ENCODE measurements at regions not wholly inside any gene's neighbourhood (a gene's known extent, or its start where the extent isn't known, plus 50 kb on each side); places are given as distances from the start of the nearest gene placed in this dataset.
"Not testable (repeated sequence)": the region's sequence is repeated elsewhere in the genome, so short reads cannot be mapped to it uniquely, and the experiment has no call there.

DNA sequence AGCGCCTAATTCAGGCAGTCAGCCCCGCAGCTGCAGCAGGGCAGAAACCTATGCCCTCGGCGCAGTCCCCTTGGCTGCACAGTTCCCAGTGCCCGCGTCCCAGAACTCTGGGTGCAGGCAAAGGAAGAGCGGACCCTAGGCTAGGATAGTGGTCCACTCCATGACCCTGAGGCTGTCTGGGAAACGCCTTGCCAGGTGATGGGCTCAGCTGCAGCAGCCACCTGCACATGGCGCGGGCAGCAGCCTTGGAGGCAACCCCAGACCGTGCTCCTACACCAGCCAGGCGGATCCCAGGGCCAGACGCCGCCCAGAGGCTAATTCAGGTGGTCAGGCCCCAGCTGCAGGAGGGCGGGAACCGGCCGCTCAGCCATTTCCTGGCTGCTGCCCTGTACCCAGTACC is 83.0 kb downstream of the POTEC start:
- H3K4me3 ChIP-seq (ENCODE audit: low read depth, low read length); in situ Hi-C loops (cut with HindIII; ENCODE audit: low pct_ligation_motif_present, low sequenced_read_pairs); H3K27ac ChIP-seq; H3K36me3 ChIP-seq (replicated peaks); DNase-seq; H3K27me3 ChIP-seq (replicated peaks): not testable (repeated sequence)

- H3K36me3 ChIP-seq (replicated peaks); H3K27me3 ChIP-seq (replicated peaks); DNase-seq; H3K4me3 ChIP-seq (ENCODE audit: low read depth, low read length); in situ Hi-C loops (cut with HindIII; ENCODE audit: low pct_ligation_motif_present, low sequenced_read_pairs); H3K27ac ChIP-seq: not testable (repeated sequence)
Measured at GRCh38 chr18:14459826-14460225, 83.6 kb downstream of the POTEC start.

- DNase-seq: not testable (repeated sequence)
Measured at GRCh38 chr18:14458009-14458945, 85.1 kb downstream of the POTEC start.

GRCh38 chr18:14450637-14451009 is 92.8 kb downstream of the POTEC start:
- peak overlapping the region; percentile 22 for H3K4me3 ChIP-seq (ENCODE audit: low read depth, low read length)
- DNase-seq; in situ Hi-C loops (cut with HindIII; ENCODE audit: low pct_ligation_motif_present, low sequenced_read_pairs); H3K27me3 ChIP-seq (replicated peaks); H3K36me3 ChIP-seq (replicated peaks); H3K27ac ChIP-seq: not testable (repeated sequence)

More at GRCh38 chr18:14458009-14458945, 85.1 kb downstream of the POTEC start:
- TF ChIP-seq, protein P1, sequence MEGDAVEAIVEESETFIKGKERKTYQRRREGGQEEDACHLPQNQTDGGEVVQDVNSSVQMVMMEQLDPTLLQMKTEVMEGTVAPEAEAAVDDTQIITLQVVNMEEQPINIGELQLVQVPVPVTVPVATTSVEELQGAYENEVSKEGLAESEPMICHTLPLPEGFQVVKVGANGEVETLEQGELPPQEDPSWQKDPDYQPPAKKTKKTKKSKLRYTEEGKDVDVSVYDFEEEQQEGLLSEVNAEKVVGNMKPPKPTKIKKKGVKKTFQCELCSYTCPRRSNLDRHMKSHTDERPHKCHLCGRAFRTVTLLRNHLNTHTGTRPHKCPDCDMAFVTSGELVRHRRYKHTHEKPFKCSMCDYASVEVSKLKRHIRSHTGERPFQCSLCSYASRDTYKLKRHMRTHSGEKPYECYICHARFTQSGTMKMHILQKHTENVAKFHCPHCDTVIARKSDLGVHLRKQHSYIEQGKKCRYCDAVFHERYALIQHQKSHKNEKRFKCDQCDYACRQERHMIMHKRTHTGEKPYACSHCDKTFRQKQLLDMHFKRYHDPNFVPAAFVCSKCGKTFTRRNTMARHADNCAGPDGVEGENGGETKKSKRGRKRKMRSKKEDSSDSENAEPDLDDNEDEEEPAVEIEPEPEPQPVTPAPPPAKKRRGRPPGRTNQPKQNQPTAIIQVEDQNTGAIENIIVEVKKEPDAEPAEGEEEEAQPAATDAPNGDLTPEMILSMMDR (IDR thresholded peaks at IDR 0.05; ENCODE audit: low read depth, low read length, missing control alignments): peak; percentile 33
- H3K36me3 ChIP-seq (replicated peaks); in situ Hi-C loops (cut with HindIII; ENCODE audit: low pct_ligation_motif_present, low sequenced_read_pairs); H3K4me3 ChIP-seq (ENCODE audit: low read depth, low read length); H3K27me3 ChIP-seq (replicated peaks); H3K27ac ChIP-seq: not testable (repeated sequence)

DNA sequence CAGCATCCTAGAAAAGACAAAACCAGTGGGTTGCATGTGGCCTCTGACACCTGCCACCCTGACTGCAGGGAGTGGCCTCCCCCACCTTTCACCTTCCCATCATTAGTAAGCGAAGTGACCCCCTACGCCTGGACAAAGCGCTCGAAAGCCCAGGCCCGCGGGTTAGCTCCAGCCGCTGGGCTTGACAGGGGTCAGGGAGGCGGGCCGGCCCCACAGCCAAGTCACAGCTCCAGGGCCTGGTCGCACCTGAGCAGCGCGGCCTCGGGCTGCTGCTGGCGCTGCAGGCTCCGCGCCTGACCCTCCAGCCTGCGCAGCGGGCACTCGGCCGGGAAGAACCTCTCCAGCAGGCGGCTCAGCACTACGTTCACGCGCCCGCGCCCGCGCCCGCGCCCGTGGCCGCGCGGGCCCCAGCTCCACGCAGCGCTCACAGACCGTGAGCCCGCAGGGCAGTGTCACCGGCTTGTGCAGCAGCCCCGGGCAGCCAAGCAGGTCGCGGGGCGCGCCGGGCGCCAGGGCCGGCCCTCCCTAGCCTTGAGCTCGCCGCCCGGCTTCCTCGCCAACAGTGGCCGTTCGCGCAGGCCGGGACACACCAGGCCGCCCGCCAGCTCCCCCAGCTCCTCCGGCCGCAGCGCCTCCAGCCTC is 93.3 kb downstream of the POTEC start:
- H3K36me3 ChIP-seq (replicated peaks); in situ Hi-C loops (cut with HindIII; ENCODE audit: low pct_ligation_motif_present, low sequenced_read_pairs); H3K27me3 ChIP-seq (replicated peaks); H3K27ac ChIP-seq; H3K4me3 ChIP-seq (ENCODE audit: low read depth, low read length); DNase-seq: not testable (repeated sequence)

DNA sequence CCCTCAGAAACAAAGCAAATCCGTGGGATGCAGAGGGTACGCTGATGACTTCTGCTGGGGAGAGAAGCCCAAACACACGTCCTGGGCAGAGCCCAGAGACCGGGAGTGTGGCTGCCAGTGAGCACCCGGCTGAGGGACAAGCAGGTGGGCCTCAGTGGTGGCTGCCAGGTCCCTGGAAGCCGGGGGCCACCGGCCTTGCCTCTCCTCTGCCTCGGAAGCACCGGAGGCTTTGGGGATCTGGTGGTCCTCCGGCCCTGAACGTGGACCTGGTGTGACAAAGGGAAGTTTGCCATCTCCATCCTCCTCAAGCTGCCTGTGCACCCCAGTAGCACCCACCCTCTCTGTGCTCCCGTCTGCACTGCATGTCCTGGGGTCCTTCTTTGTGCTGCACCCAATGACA is 94.3 kb downstream of the POTEC start:
- H3K4me3 ChIP-seq (ENCODE audit: low read depth, low read length); H3K27ac ChIP-seq; H3K27me3 ChIP-seq (replicated peaks); H3K36me3 ChIP-seq (replicated peaks); in situ Hi-C loops (cut with HindIII; ENCODE audit: low pct_ligation_motif_present, low sequenced_read_pairs); DNase-seq: not testable (repeated sequence)

DNA sequence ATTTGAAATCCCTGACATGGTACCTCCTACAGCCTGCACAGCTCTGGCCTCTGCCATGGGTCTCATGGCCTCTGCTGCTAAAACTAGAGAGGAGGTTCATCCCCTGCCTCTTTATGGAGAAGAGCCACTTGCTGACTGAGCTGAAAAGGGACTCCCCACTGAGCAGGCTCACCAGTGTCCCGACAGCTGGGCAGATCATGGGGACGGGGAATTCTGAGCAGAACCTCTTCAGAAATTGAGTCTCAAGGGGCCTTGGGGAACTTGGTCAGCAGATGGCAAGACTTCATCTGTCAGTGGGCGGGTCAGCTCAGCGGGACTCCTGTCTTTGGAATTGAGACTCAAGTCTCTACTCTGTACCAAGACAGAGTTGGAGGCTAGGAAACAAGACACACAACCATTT is 95.7 kb downstream of the POTEC start:
- H3K36me3 ChIP-seq (replicated peaks); H3K27ac ChIP-seq; in situ Hi-C loops (cut with HindIII; ENCODE audit: low pct_ligation_motif_present, low sequenced_read_pairs); DNase-seq; H3K4me3 ChIP-seq (ENCODE audit: low read depth, low read length); H3K27me3 ChIP-seq (replicated peaks): not testable (repeated sequence)

- DNase-seq; H3K27ac ChIP-seq; in situ Hi-C loops (cut with HindIII; ENCODE audit: low pct_ligation_motif_present, low sequenced_read_pairs): not testable (repeated sequence)
Measured at GRCh38 chr18:14435460-14435859, 107.9 kb downstream of the POTEC start.

DNA sequence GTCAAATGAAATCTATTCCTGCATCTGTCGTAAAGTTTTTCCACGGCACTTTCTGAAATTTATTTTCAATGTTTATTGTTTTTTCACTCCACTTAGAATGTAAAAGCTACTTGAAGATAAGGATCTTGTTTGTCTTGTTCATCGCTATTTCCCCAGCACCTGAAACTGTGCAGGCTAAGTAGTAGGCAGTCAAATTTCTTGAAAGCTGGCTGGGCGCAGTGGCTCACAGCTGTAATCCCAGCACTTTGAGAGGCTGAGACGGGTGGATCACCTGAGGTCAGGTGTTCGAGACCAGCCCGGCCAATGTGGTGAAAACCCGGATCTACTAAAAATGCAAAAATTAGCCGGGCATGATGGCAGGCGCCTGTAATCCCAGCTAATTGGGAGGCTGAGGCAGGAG is 111.0 kb downstream of the POTEC start:
- DNase-seq; H3K27ac ChIP-seq; in situ Hi-C loops (cut with HindIII; ENCODE audit: low pct_ligation_motif_present, low sequenced_read_pairs); H3K4me3 ChIP-seq (ENCODE audit: low read depth, low read length); H3K27me3 ChIP-seq (replicated peaks); H3K36me3 ChIP-seq (replicated peaks): not testable (repeated sequence)

More at GRCh38 chr18:14435460-14435859, 107.9 kb downstream of the POTEC start:
- H3K4me3 ChIP-seq (ENCODE audit: low read depth, low read length); H3K36me3 ChIP-seq (replicated peaks); H3K27me3 ChIP-seq (replicated peaks): not testable (repeated sequence)

GRCh38 chr18:14431031-14431521 is 112.3 kb downstream of the POTEC start:
- DNase-seq: not testable (repeated sequence)

More at GRCh38 chr18:14431031-14431521, 112.3 kb downstream of the POTEC start:
- H3K27me3 ChIP-seq (replicated peaks); H3K36me3 ChIP-seq (replicated peaks); in situ Hi-C loops (cut with HindIII; ENCODE audit: low pct_ligation_motif_present, low sequenced_read_pairs); H3K27ac ChIP-seq: not testable (repeated sequence)
- peak overlapping the region; percentile 46 for H3K4me3 ChIP-seq (ENCODE audit: low read depth, low read length)
